HG03378 (cell line): ENCODE measurements at regions not wholly inside any gene's neighbourhood (a gene's known extent, or its start where the extent isn't known, plus 50 kb on each side); places are given as distances from the start of the nearest gene placed in this dataset.
"Not testable (repeated sequence)": the region's sequence is repeated elsewhere in the genome, so short reads cannot be mapped to it uniquely, and the experiment has no call there.

ENCODE experiments used
- ATAC-seq: cut with Tn5 transposase; IDR thresholded peaks from one replicate; pipeline ENCODE4 v1.9.1; 2021; ENCODE audit warnings: mild to moderate bottlenecking, moderate library complexity; ENCODE audit not compliant: unreplicated experiment

DNA sequence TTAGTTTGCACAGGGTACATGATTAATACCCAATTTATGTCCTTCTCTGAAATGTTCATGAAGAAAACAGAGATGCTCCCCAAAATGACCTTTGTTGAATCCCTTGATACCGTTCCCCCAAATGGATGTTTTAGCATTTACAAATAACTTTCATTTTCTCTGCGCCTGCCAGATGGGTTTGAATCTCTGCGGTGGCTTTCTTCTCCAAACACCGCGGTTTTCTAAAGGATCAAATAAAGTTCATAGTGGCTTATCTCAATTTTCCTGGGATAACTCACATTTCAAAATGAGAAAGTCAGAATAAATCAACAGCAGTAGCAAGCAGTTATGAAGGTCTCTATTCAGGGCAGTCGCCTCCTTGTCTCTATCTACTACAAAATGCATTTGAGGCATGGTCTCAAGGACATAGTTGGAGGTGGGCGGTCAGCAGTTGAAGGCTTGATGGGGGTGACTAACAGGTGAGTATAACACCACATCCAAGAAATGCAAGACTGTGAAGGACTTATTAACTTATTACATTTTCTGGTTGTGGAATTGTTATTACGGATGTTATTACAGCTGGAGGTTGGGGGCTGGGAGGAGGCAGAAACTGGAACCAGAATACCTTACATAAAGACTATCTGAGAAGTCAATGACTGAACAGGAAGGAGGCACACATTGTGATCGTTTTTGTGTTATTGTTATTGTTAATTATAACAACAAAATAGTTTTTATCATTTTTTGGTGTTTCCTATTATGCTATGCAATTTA, 1513.3 kb downstream of the FAM181B start:
- ATAC-seq = no peak

DNA sequence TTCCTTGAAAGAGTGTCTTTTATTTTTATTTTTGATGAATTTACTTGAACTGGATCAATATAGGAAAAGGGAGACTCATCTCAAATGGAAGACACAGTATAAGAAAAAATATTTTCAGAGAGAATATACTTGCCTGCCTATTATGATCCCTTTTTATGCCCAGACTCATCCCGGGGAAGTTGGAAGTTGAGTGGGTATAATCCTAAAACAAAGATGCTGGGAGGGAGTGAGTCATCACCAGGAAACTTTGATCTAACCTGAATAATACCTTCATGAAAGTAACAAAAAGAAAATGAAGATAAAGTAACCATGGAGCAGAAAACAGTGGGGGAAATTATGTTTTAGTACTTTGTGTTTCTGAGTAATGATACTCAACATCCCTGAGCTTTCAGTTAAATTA, 1514.0 kb downstream of the FAM181B start:
- ATAC-seq = no peak

DNA sequence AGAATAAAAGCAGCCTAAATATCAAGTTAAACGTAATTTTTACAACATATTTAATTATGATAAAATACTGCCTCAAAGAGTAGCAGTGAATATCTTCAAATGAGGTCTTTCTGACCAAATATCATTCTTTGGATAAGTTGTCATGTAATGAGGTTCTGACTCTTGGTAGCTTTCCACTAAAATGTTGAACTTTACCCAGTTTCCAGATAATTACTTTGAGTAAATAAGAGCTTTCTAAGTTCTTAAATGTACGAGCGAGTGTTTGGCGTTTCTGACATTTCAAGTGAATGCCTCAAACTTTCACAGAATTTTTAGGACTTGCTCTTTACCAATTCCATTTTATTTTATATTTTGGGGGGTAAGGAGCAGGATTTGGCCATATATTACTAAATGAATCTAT, 1515.2 kb downstream of the FAM181B start:
- ATAC-seq = no peak

DNA sequence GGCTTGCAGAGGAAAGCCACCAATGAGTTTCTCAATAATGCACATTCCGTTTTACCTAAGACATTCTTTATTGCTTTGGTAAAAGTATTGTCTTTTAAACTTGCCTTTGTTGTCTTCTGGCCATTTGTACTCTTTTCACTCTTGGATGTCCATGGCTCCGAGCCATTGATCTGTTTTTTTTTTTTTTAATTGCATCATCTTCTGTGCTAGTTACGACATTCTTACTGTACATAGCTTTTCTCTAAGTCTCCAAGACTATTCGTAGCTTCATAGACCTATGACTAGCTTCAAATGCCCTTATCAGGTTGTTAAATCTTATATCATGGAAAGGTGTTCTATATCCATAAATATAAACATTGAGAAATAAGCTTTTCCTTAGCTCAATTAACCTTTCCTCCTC, 1522.6 kb downstream of the FAM181B start:
- no peak for ATAC-seq

DNA sequence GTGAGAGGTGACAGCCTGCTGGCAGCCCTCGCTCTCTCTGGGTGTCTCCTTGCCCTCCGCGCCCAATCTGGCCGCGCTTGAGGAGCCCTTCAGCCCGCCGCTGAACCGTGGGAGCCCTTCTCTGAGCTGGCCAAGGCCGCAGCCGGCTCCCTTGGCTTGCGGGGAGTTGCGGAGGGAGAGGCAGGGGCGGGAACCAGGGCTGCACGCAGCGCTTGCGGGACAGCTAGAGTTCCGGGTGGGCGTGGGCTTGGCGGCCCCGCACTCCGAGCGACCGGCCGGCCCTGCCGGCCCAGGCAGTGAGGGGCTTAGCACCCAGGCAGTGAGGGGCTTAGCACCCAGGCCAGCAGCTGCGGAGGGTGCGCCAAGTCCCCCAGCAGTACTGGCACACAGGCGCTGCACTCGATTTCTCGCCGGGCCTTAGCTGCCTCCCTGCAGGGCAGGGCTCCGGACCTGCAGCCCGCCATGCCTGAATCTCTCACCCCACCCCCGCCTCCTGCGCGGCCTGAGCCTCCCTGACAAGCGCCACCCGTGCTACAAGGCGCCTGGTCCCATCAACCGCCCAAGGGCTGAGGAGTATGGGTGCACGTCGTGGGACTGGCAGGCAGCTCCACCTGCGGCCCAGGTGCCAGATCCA, 1526.1 kb downstream of the FAM181B start:
- no peak for ATAC-seq

DNA sequence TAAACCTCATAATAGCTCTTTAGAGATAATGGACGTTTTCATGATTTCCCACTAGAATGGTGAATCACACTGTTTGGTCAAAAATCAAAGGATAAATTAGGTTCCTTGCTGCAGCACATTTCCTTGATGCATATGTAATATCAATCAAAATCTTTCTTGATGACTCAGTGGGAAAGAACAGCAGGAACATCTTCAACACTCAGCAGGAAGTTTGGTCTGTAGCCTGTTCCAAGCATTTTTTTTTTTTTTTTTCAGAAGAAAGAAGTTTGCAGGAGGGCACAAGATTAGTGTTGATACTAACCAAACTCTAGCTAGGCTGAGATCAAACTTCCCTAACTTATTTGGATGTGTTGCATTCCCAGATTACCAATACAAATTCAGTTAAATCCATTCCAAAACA, 1529.8 kb downstream of the FAM181B start:
- no peak for ATAC-seq

DNA sequence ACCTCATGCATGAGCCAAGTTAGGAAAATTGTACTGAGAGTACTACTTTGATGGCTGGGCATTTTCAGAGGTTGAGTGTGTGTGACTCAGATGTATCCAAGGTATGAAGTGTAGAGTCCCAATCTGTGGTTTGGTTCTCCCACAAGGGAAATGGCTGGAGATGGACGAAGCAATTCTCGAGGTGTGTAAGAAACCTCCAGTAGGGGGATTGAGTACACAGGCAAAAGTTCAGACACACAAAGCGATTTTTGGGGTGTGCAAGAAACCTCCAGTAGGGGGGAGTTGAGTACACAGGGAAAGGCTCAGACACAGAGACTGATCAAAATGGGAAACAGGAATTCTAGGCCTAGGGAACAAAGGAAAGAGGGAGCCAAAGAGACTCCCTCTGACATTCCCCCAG, 1536.3 kb downstream of the FAM181B start:
- no peak for ATAC-seq

DNA sequence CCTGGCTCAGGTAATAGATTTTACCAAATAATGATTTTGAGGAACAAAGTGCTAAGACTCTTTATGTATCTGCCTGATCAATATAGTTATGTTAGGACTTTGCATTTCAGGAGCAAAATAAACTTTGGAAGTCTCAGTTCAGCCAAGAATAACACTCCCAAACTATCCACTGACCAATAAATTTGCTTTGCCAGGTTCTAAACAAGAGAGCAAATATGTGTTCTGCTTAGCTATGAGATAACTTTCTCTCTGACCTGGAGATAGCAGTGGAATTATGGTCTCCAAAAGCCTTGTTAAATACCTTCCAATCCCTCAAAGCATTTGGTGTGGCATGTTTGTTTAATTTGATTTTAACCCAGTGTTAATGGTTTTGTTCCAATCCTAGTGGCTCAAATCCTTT, 1541.1 kb downstream of the FAM181B start:
- ATAC-seq = no peak

DNA sequence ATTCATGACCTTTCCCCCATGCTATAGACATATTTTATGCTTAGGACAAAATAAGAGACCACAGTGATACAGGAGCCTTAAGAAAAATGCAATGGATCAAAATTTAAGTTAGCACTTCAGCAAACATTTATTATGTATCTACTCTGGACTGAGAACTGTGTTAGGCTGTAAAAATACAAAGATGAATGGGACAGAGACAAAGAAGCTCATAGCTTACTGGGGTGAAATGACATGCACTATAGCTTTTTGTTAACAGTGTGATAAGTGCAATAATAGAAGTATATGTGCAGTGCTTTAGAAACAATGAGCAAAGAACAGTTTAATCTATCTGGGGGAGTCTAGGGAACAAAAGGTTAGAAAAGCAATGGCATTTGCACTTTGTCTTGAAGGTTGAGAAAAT, 1543.1 kb downstream of the FAM181B start:
- no peak for ATAC-seq

DNA sequence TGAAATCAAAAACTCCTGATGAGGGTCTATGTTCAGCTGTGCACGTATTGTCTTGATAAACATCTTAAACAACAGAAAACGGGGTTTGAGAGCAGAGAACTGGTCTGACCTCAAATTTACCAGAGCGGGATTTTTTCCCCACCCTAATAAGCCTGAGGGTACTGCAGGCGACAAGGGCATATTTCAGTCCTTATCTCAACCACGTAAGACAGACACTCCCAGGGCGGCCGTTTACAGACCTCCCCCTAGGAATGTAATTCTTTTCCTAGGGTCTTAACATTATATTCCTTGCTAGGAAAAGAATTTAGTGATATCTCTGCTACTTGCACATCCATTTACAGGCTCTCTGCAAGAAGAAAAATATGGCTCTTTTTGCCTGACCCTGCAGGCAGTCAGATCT, 1546.6 kb downstream of the FAM181B start:
- not testable (repeated sequence) for ATAC-seq

DNA sequence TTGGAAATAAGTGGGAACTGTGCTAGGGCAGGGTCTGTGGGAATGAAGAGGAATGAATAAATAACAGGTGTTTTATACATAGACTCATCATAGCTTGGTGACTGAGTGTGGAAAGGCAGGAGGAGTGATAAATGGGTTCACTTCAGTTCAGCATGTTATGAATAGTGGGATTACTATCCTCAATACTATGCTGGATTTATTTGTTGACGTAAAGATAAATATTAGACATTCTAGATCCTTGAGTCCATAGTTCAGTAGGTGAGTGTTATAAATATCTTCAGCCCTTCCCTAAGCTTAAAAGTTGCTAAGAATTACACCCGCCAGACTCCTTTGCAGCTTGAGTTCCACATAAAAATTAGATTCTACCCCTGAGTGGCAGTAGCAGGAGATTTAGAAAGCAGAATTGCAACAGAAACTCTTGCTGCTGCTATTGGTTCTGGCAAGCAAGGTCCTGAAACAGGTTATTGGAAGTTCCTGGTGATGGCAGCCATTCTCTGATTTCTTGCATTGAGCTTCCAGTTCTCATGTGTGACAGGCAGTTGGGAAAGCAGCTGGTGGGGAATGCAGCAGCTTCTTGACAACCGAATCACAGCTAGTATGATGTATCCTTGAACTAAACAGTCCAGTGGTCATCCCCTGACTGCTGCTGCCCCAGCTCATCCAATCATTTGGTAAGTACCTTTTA, 1558.9 kb downstream of the FAM181B start:
- ATAC-seq = no peak

DNA sequence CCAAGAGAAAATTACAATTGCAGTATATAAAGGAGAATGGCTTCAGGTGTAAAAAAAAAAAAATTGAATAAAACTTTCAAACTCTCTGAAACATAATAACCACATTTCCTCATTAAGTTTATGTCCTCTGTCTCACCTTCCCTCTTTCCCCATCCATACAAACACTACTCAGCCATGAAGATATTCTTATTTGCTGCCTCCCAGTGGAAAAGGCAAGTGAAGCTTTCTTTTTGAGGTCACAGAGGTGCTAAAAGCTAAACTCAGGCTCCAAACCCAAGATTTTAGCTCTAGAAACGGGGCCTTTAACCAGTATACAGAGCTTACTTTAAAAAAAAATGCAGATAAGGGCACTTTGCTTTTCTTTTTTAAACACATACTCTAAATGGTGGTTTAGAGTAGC, 1568.5 kb downstream of the FAM181B start:
- ATAC-seq = no peak

DNA sequence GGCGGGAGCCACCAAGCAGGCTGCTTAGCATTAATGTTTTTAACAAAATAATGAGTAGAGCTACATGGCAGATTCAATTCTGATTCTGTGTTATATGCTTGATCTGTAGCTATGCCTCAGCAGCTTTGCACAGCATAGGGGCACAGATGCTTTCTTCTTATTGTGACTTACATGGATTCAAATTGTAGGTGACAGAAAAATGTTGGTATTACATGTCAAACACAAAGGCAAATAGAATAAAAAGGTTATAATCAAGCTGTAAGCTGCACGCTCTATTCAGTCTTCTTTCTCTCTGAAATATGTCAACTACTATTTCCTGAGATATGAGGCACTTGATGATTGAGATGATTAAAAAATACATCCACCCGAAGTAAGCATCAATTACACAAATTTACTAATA, 1573.8 kb downstream of the FAM181B start:
- ATAC-seq = no peak

DNA sequence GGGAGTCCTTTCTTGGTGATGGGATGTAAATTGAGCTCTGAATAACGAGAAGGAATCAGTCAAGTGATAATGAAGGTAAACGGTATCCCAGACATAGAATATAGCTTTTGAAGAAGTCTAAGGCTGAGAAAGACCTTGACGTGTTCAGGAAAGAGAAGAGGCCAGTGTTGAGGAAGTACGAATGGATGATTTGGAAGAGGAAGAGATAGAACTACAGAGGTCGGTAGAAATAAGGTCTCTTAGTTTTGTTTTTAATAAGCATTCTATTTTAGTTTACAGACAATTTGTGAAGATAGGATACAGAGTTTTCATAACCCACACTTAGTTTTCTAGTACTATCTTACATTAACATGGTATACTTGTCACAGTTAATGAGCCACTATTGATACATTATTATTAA, 1598.1 kb downstream of the FAM181B start:
- ATAC-seq = no peak

DNA sequence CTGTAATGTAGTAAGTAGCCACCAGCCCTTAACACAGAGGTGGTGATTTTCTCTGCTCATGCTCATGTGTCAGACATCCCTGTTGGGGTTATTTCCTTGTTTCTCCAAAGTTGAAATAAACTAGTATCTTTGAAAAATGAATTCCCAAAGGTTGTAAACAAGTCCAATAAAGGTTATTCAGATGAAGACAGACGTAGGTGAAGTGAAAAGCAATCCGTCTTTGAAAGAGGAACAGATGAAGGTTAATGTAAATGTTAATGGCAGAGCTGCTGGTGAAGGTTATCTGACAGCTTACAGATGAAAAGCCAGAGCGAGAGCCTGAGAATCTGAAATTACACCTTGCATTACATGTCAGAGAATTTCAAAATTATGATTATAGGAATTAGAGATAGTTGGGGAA, 1604.0 kb downstream of the FAM181B start:
- ATAC-seq = no peak

DNA sequence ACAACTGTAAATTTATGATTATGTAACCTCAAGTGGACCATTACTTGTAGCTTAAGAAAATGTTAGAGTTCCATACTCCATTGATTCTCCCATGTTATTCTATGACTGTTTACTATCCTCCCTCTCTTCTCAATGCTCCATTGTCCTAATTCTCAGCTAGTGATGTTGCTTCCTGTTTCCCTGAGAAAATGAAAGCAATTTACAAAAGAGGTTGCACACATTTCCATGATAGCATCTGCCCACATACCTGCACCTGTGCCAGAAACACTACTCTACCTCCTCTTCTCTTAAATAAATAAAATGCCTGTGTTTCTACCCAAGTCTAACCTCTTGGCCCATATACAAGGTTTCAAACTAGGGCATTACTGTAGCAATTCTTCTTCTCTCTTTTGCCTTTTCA, 1620.9 kb downstream of the FAM181B start:
- no peak for ATAC-seq

DNA sequence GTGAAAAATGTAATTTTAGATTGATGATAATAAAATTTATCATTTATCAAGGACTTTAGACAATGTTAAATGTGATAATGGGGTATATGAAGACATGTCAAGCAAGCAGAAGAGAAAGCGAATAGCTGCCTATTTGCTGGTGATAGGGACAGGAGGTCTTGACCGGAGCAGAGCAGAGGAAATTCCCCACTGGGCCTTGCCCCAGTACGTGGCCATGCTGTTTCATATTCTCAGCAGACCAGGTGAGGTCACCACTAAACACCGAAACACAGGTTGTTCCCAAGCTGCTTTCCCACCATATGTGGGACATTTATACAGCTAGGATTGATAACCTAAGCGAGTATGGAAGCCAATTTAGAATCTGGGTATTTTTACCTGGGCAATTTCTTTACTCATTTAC, 1629.6 kb downstream of the FAM181B start:
- ATAC-seq = no peak

DNA sequence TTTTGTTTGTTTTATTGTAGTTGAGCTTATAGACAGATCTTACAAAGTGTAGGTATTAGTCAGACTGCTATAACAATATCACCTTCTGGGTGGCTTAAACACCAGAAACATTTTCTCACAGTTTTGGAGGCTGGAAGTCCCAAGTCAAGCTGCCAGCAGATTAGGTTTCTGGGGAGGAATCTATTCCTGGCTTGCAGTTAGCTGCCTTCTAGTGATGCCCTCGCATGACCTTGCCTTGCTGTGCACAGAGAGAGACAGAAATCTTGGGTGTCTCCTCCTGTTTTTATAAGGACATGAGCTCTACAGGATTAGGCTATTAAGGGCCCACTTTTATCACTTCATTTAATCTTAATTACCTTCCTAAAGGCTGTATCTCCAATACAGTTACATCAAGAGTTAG, 1635.2 kb downstream of the FAM181B start:
- ATAC-seq = no peak

DNA sequence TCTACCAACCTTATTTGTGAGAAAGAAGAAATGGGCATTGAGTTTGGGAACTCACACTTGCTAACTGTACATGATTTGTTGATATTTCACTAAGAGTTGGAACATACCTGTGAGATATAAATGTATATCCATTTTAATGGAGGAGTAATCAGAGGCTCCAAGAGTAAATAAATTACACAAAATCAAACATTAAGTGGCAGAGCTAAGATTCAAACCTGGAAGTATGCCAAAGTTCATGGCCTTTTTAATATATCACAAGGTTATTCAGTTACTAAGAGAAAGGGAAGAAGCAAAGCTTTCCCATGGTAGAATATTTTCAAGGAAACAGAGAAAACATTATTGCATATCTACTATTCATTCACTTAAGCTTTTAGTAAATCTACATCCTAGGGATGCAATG, 1641.1 kb downstream of the FAM181B start:
- ATAC-seq = no peak

DNA sequence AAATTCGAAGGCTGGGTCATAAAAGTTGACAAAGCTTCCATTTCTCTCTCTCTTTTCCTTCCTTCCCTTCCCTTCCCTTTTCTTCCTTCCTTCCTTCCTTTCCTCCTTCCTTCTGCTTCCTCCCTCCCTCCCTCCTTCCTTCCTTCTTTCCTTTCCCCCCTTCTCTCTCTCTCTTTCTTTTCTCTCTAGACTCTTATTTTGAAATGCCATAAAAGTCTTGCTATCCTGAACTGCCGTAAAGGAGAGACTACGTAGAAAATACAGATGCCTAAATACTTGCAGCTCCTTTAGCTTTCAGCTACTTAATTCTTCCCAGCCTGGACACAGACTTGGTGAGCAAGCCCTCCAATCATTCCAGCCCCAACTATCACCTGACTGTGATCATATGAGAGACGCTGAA, 1644.4 kb downstream of the FAM181B start:
- no peak for ATAC-seq

DNA sequence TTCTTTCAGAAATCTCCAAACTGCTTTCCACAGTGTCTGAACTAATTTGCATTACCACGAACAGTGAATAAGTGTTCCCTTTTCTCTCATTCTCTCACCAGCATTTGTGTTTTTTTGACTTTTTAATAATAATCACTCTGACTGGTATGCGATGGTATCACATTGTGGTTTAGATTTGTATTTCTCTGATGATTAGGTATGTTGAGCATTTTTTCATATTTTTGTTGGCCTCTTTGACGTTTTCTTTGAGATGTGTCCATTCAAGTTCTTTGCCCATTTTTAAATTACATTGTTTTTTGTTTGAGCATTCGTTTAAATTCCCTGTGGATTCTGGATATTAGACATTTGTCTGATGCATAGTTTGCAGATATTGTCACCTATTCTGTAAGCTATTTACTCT, 1639.6 kb upstream of the TENM4 start:
- ATAC-seq = no peak

DNA sequence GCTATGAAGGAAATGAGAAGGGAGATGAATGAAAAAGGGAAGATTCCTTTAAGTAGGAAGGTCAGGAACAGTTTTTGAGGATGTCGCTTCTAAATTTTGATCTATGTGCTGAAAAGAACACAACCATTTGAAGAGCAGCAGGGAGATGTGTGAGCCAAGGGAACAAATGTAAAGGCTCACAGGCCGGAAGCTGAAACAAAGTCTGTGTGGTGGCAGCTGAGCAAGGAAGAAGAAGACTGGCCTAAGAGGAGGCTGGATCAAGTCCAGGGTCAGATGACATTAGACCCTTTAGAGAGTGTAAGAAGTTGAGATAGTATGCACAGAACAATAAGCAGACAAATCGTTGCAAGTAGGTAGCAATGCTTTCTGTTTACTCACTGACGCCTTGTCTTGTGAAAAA, 1631.4 kb upstream of the TENM4 start:
- no peak for ATAC-seq
